Erythroblast (primary cell): ENCODE measurements at regions not wholly inside any gene's neighbourhood (a gene's known extent, or its start where the extent isn't known, plus 50 kb on each side); places are given as distances from the start of the nearest gene placed in this dataset.
"Not testable (repeated sequence)": the region's sequence is repeated elsewhere in the genome, so short reads cannot be mapped to it uniquely, and the experiment has no call there.

Experiments
- DNase-seq, 2 experiments: peaks; one replicate each; lab custom pipeline; 2025; lab: John Stamatoyannopoulos, UW
- GATA1 ChIP-seq: IDR thresholded peaks from 2 replicates; pipeline ENCODE4 v1.6.1; 2011; ENCODE audit warnings: low read depth, mild to moderate bottlenecking, control low read depth, low read length, moderate library complexity
- POLR2A ChIP-seq: IDR thresholded peaks from 2 replicates; pipeline ENCODE4 v1.6.1; 2011; ENCODE audit warnings: mild to moderate bottlenecking, low read length

DNA sequence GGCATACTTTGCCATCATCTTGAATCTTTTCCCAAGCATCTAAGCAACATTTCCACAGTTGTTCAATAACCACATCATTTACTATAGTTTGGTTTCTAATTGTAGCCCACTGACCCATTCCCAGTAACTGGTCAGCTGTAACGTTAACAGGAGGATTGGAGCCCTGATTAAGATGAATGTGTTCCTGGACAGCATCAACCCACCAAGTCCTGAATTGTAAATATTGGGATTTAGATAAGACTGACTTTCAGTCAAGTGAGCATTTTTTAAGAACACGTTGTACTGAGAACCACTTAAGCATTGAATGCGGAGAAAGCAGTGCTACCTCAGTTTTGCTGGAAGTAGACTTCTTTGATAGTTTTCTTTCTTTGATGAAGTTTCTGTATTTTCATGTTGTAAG lies 53.3 kb upstream of the ARL4D start:
- not testable (repeated sequence) for DNase-seq

DNA sequence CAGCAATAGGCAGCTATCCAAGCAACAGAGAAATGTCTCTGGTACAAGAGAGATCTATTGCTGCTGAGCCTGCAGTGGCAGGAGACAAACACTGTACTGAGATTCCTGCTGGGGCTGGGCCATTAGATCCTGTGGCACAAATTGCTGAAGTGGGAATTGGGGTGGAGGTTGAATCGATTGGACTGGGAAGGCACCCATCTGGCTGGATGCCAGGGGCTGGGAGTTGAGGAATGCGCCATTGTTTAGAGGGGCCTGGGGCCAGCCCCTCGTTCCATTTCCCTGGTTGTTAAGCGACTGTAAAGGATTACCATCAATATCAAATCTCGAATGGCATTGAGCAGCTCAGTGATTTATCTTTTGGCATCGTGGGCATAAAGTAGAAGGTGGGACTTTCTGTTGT lies 54.1 kb upstream of the ARL4D start:
- TF ChIP-seq GATA1 (no peak), POLR2A (no peak)
- DNase-seq = no peak

DNA sequence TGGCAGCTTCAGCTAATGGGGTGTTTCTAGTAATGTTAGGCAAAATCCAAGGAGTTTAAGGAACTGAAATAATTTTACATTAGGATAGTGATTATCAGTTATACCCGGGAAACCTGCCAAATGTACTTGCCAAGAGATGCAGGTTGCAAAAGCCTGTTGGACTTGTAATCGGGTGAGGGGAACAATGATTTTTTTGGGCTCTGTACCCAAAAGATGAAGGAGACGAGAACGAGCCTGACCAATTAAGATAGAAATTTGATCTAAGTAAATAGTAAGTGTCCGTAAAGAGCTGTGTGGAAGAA lies 56.3 kb upstream of the ARL4D start:
- DNase-seq = peak in 1 of 2 experiments; percentile 6
- TF ChIP-seq GATA1 (no peak), POLR2A (no peak)

DNA sequence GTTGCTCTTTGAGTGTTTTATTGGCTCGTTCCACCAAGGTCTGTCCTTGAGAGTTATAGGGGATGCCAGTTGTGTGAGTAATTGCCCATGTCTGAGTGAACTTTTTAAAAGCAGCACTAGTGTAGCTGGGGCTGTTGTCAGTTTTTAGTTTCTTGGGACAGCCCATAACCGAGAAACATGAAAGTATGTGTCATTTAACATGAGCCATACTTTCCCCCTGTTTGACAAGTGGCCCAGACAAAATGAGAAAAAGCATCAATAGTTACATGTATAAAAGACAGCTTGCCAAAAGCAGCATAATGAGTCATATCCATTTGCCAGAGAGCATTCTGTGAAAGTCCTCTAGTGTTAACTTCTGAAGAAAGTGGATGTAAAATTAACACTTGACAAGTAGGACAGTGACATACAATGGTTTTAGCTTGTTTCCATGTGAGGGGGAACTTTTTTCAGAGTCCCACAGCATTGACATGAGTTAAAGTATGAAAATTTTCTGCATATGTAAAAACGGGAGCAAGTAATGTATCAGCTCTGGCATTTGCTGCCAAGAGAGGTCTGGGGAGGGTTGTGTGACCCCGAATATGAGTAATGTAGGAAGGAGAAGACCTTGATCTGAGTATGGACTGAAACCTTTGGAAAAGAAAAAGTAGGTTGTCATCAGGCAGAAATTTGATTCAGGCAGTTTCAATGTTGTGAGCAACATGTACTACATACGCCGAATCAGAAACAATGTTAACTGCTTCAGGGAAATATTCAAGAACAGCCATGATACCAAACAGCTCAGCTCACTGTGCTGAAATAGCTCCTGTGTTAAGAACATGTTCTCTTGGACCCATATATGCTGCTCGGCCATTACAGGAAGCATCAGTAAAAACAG lies 56.8 kb upstream of the ARL4D start:
- TF ChIP-seq POLR2A (no peak), GATA1 (no peak)
- no peak for DNase-seq

DNA sequence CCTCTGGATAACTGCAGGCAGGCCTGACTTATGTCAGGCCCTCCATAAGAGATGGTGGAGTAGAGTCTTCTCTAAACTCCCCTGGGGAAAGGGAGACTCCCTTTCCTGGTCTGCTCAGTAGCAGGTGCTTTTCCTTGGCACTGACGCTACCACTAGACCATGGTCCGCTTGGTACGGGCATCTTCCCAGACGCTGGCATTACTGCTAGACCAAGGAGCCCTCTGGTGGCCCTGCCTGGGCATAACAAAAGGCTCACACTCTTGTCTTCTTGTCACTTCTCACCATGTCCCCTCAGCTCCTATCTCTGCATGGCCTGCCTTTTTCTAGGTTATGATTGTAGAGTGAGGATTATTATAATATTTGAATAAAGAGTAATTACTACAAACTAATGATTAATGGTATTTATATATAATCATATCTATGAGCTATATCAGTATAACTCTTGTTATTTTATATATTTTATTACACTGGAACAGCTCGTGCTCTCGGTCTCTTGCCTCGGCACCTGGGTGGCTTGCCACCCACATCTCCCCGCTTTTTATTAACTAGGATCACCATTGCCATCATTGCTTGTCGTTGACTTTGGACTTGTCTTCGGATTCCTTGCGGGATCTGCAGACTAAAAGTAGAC lies 59.8 kb upstream of the ARL4D start:
- peak; percentile 66 to 78 for DNase-seq
- TF ChIP-seq GATA1 = no peak
- TF ChIP-seq POLR2A = no peak

DNA sequence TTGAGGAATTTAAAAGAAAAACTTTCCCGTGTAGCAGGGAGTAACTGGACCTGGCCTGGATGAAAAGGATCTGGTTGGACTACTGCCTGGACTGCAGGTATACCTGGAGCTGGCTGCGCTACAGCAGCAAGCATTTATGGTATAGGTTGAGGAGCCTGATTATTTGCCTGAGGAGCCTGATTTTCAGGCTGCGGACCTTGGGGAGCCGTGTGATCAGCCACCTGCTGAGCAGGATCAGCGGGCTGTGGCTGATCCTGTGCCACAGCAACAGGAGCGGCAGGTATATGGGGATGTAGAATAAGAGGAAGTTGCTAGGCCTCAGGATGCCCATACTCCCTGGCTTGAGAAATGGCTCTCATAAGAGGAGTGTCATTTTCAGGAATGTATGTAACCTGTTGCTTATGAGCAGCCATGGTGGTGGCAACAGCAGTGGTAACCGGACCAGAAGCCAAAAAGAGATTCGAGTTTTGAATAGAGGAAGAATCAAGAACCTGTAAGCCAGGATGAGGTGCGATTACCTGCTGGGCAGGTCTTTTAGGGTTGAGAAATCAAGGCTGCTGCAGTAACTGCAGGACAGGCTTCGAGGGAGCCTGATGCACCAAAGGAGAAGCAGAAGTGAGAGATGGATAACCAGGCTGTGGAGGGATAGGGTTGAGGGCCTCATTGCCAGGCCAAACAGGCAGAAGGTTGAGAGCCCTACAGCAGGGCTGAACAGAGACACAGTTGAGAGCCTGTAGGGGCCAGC lies 60.9 kb upstream of the ARL4D start:
- DNase-seq = no peak
- TF ChIP-seq GATA1 = no peak
- TF ChIP-seq POLR2A = no peak

DNA sequence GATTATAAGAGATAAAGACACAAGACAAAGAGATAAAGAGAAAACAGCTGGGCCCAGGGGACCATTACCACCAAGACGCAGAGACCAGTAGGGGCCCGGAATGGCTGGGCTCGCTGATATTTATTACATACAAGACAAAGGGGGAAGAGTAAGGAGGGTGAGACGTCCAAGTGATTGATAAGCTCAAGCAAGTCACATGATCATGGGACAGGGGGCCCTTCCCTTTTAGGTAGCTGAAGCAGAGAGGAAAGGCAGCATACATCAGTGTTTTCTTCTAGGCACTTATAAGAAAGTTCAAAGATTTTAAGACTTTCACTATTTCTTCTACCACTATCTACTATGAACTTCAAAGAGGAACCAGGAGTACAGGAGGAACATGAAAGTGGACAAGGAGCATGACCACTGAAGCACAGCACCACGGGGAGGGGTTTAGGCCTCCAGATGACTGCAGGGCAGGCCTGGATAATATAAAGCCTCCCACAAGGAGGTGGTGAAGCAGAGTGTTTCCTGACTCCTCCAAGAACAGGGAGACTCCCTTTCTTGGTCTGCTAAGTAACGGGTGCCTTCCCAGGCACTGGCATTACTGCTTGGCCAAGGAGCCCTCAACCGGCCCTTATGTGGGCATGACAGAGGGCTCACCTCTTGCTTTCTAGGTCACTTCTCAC lies 63.9 kb upstream of the ARL4D start:
- TF ChIP-seq POLR2A (no peak), GATA1 (no peak)
- DNase-seq = peak; percentile 50 to 51

DNA sequence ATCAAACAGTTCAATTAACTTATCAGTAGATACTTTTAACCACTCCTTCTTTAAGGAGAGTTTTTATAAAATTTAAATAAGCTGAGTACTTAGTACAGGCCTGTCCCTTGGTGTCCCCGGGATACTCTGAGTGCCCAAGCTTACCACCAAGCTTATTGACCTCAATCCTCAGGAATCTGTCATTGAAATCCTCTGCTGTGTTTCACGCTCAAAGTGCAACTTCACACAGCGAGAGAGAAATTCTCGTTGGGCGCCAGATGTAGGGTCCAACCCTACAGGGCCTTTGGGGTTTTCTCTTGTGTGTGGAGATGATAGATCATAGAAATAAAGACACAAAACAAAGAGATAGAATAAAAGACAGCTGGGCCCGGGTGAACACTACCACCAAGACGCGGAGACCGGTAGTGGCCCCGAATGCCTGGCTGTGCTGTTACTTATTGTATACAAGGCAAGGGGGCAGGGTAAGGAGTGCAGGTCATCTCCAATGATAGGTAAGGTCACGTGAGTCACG lies 65.3 kb upstream of the ARL4D start:
- DNase-seq = no peak
- TF ChIP-seq GATA1 = no peak
- no peak for TF ChIP-seq POLR2A

DNA sequence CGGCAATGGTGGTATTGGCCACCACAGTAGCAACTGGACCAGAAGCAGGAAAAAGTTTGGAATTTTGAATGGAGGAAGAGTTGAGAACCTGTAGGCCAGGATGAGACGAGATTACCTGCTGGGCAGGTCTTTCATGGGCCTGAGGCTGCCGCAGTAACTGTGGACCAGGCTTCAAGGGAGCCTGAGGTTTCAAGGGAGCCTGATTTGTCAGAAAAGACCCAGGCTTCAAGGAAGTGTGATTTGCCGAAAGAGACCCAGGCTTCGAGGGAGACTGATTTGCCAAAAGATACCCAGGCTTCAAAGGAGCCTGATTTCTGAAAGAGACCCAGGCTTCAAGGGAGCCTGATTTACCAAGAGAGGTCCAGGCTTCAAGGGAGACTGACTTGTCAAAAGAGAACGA lies 66.6 kb upstream of the ARL4D start:
- DNase-seq = no peak
- TF ChIP-seq POLR2A (no peak), GATA1 (no peak)

DNA sequence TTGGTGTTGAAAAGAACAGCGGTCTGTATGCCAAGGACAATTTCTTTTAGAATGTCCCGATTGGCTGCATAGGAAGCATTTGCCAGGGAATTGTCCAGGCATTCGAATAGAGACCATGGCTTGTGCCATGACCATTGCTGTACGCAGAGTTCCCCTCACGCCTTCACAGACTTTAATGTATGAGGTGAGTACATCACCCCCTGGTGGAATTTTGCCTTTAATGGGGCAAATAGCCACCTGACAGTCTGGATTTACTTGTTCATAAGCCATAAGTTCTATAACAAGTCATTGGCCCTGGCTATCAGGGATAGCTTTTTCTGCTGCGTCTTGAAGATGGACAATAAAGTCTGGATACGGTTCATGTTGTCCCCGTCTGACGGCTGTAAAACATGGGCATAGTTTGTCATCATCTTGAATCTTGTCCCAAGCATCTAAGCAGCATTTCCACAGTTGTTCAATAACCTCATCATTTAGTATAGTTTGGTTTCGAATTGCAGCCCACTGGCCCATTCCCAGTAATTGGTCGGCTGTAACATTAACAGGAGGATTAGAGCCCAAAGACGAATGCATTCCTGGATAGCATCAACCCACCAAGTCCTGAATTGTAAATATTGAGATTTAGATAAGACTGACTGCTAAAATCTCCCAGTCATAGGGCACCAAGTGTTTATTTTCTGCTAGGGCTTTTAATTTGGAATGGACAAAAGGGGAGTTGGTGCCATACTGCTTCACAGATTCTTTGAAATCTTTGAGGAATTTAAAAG lies 67.7 kb upstream of the ARL4D start:
- TF ChIP-seq GATA1 (no peak), POLR2A (no peak)
- peak; percentile 14 to 51 for DNase-seq

DNA sequence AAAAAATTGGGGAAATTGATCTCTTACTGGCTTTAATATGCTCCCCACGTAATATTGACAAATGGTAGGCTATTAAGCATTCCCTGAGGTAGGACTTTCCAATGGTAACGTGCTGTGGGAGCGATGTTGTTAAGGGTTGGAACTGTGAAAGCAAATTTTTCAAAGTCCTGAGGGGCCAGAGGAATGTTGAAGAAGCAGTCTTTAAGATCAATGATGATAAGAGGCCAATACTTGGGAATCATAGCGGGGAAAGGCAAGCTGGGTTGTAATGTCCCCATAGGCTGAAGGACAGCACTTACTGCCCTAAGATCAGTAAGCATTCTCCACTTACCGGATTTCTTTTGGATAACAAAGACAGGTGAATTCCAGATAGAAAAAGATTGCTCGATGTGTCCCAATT lies 69.6 kb upstream of the ARL4D start:
- DNase-seq = no peak
- no peak for TF ChIP-seq GATA1
- TF ChIP-seq POLR2A = no peak

DNA sequence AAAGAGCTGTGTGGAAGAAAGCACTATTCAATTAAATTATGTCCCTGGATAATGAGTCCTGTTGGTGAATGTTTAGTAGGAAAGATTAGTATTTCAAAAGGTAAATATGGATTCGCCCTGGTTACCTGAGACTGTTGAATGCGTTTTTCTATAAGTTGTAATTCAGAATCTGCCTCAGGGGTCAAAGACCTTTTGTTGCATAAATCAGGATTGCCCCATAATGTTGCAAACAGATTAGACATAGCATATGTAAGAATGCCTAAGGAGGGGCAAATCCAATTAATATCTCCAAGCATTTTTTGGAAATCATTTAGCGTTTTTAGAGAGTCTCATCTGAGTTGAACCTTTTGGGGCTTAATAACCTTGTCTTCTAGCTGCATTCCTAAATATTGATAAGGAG lies 70.1 kb upstream of the ARL4D start:
- TF ChIP-seq GATA1 = no peak
- no peak for TF ChIP-seq POLR2A
- no peak for DNase-seq
